Prostate gland (tissue), 2 donors: ENCODE measurements at regions not wholly inside any gene's neighbourhood (a gene's known extent, or its start where the extent isn't known, plus 50 kb on each side); places are given as distances from the start of the nearest gene placed in this dataset.

Experiments
- POLR2A ChIP-seq: fragments of 450-650 bp; IDR thresholded peaks from one replicate; pipeline ENCODE4 v1.6.1; 2016; ENCODE audit warnings: antibody characterized with exemption, mild to moderate bottlenecking
- POLR2AphosphoS5 ChIP-seq: sonication (generic); formaldehyde crosslinking; IDR thresholded peaks from one replicate; pipeline ENCODE4 v1.6.1; 2017; ENCODE audit warnings: antibody characterized with exemption
- TF ChIP-seq, protein P1 (sequence below), 4 experiments: fragments of 200-600 bp in 2 of 4; fragments of 450-650 bp in 2 of 4; sonication (generic) in 2 of 4; IDR thresholded peaks; 1 replicate in 3 of 4; 2 replicates in 1 of 4; pipeline ENCODE4 v1.5.1; 2016 to 2019; ENCODE audit warnings: antibody characterized with exemption in 4 of 4, mild to moderate bottlenecking in 2 of 4, moderate library complexity in 2 of 4

DNA sequence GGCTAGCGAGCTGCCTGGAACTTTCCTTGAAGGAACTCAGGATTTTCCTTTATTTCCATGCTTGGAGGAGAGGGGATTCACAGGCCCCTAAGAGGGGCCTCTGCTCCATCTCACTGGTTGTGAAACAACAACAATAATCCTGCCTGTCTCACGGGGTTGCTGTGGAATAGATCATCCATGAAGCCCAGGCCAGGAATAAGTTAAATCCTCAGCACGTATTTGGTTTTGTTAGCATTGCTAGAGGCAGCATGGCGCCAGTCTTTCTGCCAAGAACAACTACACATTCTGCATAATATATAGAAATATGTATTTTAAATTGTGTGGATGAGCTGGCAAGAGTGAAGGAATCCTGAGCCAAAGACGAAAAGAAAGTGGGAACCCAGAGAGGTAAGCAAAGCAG lies 80.8 kb upstream of the L3MBTL4 start:
- TF ChIP-seq, protein P1, sequence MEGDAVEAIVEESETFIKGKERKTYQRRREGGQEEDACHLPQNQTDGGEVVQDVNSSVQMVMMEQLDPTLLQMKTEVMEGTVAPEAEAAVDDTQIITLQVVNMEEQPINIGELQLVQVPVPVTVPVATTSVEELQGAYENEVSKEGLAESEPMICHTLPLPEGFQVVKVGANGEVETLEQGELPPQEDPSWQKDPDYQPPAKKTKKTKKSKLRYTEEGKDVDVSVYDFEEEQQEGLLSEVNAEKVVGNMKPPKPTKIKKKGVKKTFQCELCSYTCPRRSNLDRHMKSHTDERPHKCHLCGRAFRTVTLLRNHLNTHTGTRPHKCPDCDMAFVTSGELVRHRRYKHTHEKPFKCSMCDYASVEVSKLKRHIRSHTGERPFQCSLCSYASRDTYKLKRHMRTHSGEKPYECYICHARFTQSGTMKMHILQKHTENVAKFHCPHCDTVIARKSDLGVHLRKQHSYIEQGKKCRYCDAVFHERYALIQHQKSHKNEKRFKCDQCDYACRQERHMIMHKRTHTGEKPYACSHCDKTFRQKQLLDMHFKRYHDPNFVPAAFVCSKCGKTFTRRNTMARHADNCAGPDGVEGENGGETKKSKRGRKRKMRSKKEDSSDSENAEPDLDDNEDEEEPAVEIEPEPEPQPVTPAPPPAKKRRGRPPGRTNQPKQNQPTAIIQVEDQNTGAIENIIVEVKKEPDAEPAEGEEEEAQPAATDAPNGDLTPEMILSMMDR (IDR thresholded peaks at IDR 0.05) = no peak
- TF ChIP-seq POLR2A (no peak), POLR2AphosphoS5 (no peak)
